Trophoblast cell (in vitro differentiated cells and primary cell): ENCODE measurements at regions not wholly inside any gene's neighbourhood (a gene's known extent, or its start where the extent isn't known, plus 50 kb on each side); places are given as distances from the start of the nearest gene placed in this dataset.
"Not testable (repeated sequence)": the region's sequence is repeated elsewhere in the genome, so short reads cannot be mapped to it uniquely, and the experiment has no call there.

Experiments used
- DNase-seq, 2 donors: peaks; one replicate each; pipeline ENCODE4 v3.0.0-alpha.2; 2016
- H2AFZ ChIP-seq: 2 replicates; pipeline ENCODE4 v1.6.1; 2013; ENCODE audit warnings: low read length, moderate library complexity, mild to moderate bottlenecking; ENCODE audit not compliant: insufficient read depth, poor library complexity
- H2AK5ac ChIP-seq: 2 replicates; pipeline ENCODE4 v1.6.1; 2013; ENCODE audit warnings: mild to moderate bottlenecking, low read length
- H2BK120ac ChIP-seq: 2 replicates; pipeline ENCODE4 v1.6.1; 2013; ENCODE audit warnings: low read length, mild to moderate bottlenecking, moderate library complexity; ENCODE audit not compliant: insufficient read depth, poor library complexity
- H2BK12ac ChIP-seq: 2 replicates; pipeline ENCODE4 v1.6.1; 2013; ENCODE audit warnings: mild to moderate bottlenecking, low read length, moderate library complexity
- H2BK5ac ChIP-seq: 2 replicates; pipeline ENCODE4 v1.6.1; 2013; ENCODE audit warnings: low read length, low read depth, moderate library complexity, mild to moderate bottlenecking; ENCODE audit not compliant: poor library complexity
- H3K14ac ChIP-seq: 2 replicates; pipeline ENCODE4 v1.6.1; 2013; ENCODE audit warnings: mild to moderate bottlenecking, low read length
- H3K18ac ChIP-seq: 2 replicates; pipeline ENCODE4 v1.6.1; 2013; ENCODE audit warnings: mild to moderate bottlenecking, low read length
- H3K23ac ChIP-seq: 2 replicates; pipeline ENCODE4 v1.6.1; 2013; ENCODE audit warnings: low read length
- H3K27ac ChIP-seq: 2 replicates; pipeline ENCODE4 v1.5.1; 2013; ENCODE audit warnings: low read depth, mild to moderate bottlenecking, inconsistent platforms, low read length, moderate library complexity
- H3K27me3 ChIP-seq: 2 replicates; pipeline ENCODE4 v1.6.1; 2013; ENCODE audit warnings: inconsistent platforms, mild to moderate bottlenecking, low read length, moderate library complexity; ENCODE audit not compliant: insufficient read depth
- H3K36me3 ChIP-seq, 2 experiments: 1 replicate in 1 of 2; 2 replicates in 1 of 2; pipeline ENCODE4 v1.6.1; 2013; ENCODE audit warnings: low read length in 2 of 2, mild to moderate bottlenecking in 2 of 2, moderate library complexity in 1 of 2; ENCODE audit not compliant: insufficient read depth in 2 of 2, control insufficient read depth in 1 of 2
- H3K4ac ChIP-seq: 2 replicates; pipeline ENCODE4 v1.6.1; 2013; ENCODE audit warnings: low read depth, mild to moderate bottlenecking, low read length, moderate library complexity
- H3K4me1 ChIP-seq, 2 experiments: 1 replicate in 1 of 2; 2 replicates in 1 of 2; pipeline ENCODE4 v1.6.1; 2013; ENCODE audit warnings: low read length in 2 of 2, mild to moderate bottlenecking in 2 of 2, moderate library complexity in 1 of 2; ENCODE audit not compliant: insufficient read depth in 2 of 2, control insufficient read depth in 1 of 2
- H3K4me2 ChIP-seq: 2 replicates; pipeline ENCODE4 v1.6.1; 2013; ENCODE audit warnings: inconsistent platforms, mild to moderate bottlenecking, low read length, moderate library complexity
- H3K4me3 ChIP-seq: 2 replicates; pipeline ENCODE4 v1.5.1; 2013; ENCODE audit warnings: mild to moderate bottlenecking, low read depth, low read length, inconsistent platforms
- H3K79me1 ChIP-seq: one replicate; pipeline ENCODE4 v1.6.1; 2013; ENCODE audit warnings: low read length
- H3K79me2 ChIP-seq: 2 replicates; pipeline ENCODE4 v1.6.1; 2013; ENCODE audit warnings: low read length, mild to moderate bottlenecking; ENCODE audit not compliant: control insufficient read depth, insufficient read depth, poor library complexity
- H3K9ac ChIP-seq: 2 replicates; pipeline ENCODE4 v1.6.1; 2013; ENCODE audit warnings: mild to moderate bottlenecking, low read length
- H3K9me3 ChIP-seq: 2 replicates; pipeline ENCODE4 v1.6.1; 2013; ENCODE audit warnings: low read depth, mild to moderate bottlenecking, control low read depth, inconsistent platforms, low read length; ENCODE audit not compliant: insufficient read depth
- H4K12ac ChIP-seq: 2 replicates; pipeline ENCODE4 v1.6.1; 2013; ENCODE audit warnings: low read depth, mild to moderate bottlenecking, low read length, moderate library complexity
- H4K8ac ChIP-seq: 2 replicates; pipeline ENCODE4 v1.6.1; 2013; ENCODE audit warnings: low read depth, mild to moderate bottlenecking, low read length, moderate library complexity
- H4K91ac ChIP-seq: one replicate; pipeline ENCODE4 v1.6.1; 2013; ENCODE audit warnings: low read depth, mild to moderate bottlenecking, low read length, moderate library complexity
- WGBS: extraction: QIAGEN DNeasy Blood & Tissue Kit; methylation state at CpG from one replicate; pipeline ENCODE4 v1.1.7; 2013; ENCODE audit warnings: missing lambda C conversion rate; ENCODE audit not compliant: insufficient read length, insufficient coverage; ENCODE audit errors: extremely low coverage; 5-methylcytosine and 5-hydroxymethylcytosine counted together

GRCh38 chr2:16057661-16058060 is 117.3 kb downstream of the MYCN start:
- Histone ChIP-seq H3K4ac (no peak overlapping the region), H4K8ac (no peak overlapping the region), H2AFZ (no peak overlapping the region), H2AK5ac (no peak overlapping the region), H2BK120ac (no peak overlapping the region), H4K12ac (no peak overlapping the region), H3K14ac (no peak overlapping the region), H3K27me3 (no peaks in the 10 kb centered on the region), H3K4me3 (no peak overlapping the region), H3K36me3 (no peaks in the 10 kb centered on the region), H2BK12ac (no peak overlapping the region), H3K9me3 (no peaks in the 10 kb centered on the region), H3K4me2 (no peak overlapping the region), H3K79me1 (no peaks in the 10 kb centered on the region), H3K27ac (no peak overlapping the region), H3K18ac (no peak overlapping the region), H3K9ac (no peak overlapping the region), H3K23ac (no peak overlapping the region), H3K79me2 (no peaks in the 10 kb centered on the region), H4K91ac (no peak overlapping the region), H3K4me1 (no peaks in the 10 kb centered on the region), H2BK5ac (no peak overlapping the region)
- no peak for DNase-seq
- WGBS, result no CpG with 5 or more reads among the region's 10 CpGs

- H3K9ac ChIP-seq, result no peak overlapping the region
- H4K91ac ChIP-seq, result no peak overlapping the region
- no peak overlapping the region for H3K4ac ChIP-seq
- no peak overlapping the region for H3K18ac ChIP-seq
- no peak overlapping the region for H2AK5ac ChIP-seq
- no peak overlapping the region for H2BK12ac ChIP-seq
- no peak overlapping the region for H3K27ac ChIP-seq
- H2AFZ ChIP-seq, result no peak overlapping the region
- no peaks in the 10 kb centered on the region for H3K27me3 ChIP-seq
- H2BK120ac ChIP-seq, result no peak overlapping the region
- H3K4me2 ChIP-seq, result no peak overlapping the region
- no peak overlapping the region for H3K4me3 ChIP-seq
- no peak overlapping the region for H3K14ac ChIP-seq
- H2BK5ac ChIP-seq, result no peak overlapping the region
- no peak overlapping the region for H4K8ac ChIP-seq
- WGBS, result no CpG with 5 or more reads among the region's 7 CpGs
- no peak overlapping the region for H3K23ac ChIP-seq
- H3K79me2 ChIP-seq, result no peaks in the 10 kb centered on the region
- H3K79me1 ChIP-seq, result no peaks in the 10 kb centered on the region
- DNase-seq, result no peak
- no peak overlapping the region for H4K12ac ChIP-seq
- no peaks in the 10 kb centered on the region for H3K9me3 ChIP-seq
- H3K36me3 ChIP-seq, result no peaks in the 10 kb centered on the region
- no peaks in the 10 kb centered on the region for H3K4me1 ChIP-seq
Measured at GRCh38 chr2:16055848-16056580, 115.7 kb downstream of the MYCN start.

DNA sequence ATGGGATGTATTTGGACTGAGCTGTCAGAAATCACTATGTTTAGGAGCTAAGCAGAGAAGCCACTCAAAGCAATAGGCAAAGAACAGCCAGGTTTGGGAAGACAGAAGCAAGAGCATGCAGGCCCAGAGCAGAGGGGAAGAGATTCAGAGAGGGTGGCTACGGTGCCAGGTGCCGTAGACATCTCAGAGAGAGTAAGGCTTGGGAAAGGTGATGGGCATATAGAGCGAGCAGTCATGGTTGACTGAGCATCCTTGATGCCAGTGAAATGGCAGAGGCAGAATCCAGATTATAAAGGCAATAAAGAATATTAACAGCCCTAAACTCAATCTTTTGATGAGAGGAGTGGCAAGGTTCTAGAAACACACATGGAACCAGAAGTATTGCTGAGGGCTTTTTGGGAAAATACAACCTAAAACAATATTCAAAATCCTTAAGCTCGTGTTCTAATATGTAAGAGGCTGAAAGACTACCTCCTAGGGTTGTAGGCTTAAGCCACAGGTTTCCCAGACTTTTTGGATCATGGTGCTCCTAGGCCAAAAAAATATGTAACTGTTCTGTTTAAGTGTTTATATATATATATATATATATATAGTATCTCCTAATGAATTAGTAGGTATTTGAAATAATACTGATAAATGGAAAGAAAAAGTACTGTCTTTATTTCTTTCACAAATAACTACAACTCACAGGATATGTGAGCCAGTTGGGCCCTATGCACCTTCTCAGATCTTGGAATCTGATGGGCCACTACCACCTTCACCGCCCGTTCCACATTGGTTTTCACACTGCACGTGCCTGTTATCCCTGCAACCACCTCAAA is 113.3 kb downstream of the MYCN start:
- no peak overlapping the region for H4K12ac ChIP-seq
- H3K36me3 ChIP-seq, result no peaks in the 10 kb centered on the region
- no peak overlapping the region for H2BK12ac ChIP-seq
- H3K9ac ChIP-seq, result no peak overlapping the region
- no peak overlapping the region for H2AFZ ChIP-seq
- H3K9me3 ChIP-seq, result no peaks in the 10 kb centered on the region
- H3K4me2 ChIP-seq, result no peak overlapping the region
- no peak overlapping the region for H3K27ac ChIP-seq
- no peak overlapping the region for H2BK120ac ChIP-seq
- no CpG with 5 or more reads among the region's 7 CpGs for WGBS
- no peak overlapping the region for H3K18ac ChIP-seq
- H4K91ac ChIP-seq, result no peak overlapping the region
- no peak overlapping the region for H3K4ac ChIP-seq
- no peak overlapping the region for H2BK5ac ChIP-seq
- H3K27me3 ChIP-seq, result no peaks in the 10 kb centered on the region
- no peak overlapping the region for H3K14ac ChIP-seq
- no peak overlapping the region for H3K4me3 ChIP-seq
- no peak overlapping the region for H2AK5ac ChIP-seq
- no peaks in the 10 kb centered on the region for H3K4me1 ChIP-seq
- H3K79me2 ChIP-seq, result no peaks in the 10 kb centered on the region
- H4K8ac ChIP-seq, result no peak overlapping the region
- no peak for DNase-seq
- no peaks in the 10 kb centered on the region for H3K79me1 ChIP-seq
- no peak overlapping the region for H3K23ac ChIP-seq

DNA sequence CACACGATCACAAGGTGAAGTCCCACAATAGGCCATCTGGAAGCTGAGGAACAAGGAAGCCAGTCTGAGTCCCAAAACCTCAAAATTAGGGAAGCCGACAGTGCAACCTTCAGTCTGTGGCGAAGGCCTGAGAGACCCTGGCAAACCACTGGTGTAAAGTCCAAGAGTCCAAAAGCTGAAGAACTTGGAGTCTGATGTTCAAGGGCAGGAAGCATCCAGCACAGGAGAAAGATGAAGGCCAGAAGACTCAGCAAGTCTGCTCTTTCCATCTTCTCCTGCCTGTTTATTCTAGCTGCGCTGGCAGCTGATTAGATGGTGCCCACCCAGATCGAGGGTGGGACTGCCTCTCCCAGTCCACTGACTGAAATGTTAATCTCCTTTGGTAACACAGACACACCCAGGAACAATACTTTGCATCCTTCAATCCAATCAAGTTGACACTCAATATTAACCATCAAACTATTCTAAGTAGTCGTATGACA is 112.3 kb downstream of the MYCN start:
- not testable (repeated sequence) for H3K23ac ChIP-seq, H4K12ac ChIP-seq, H3K27ac ChIP-seq, H3K14ac ChIP-seq, H3K4me2 ChIP-seq, H3K9me3 ChIP-seq, H2BK5ac ChIP-seq, H2BK12ac ChIP-seq, H3K4me3 ChIP-seq, H3K4me1 ChIP-seq, H3K27me3 ChIP-seq, H2AFZ ChIP-seq, H4K8ac ChIP-seq, H2AK5ac ChIP-seq, H2BK120ac ChIP-seq, H4K91ac ChIP-seq, H3K79me1 ChIP-seq, H3K79me2 ChIP-seq, H3K9ac ChIP-seq, H3K4ac ChIP-seq, H3K18ac ChIP-seq, H3K36me3 ChIP-seq, DNase-seq
- WGBS, result no CpG with 5 or more reads among the region's 6 CpGs
